NT2/D1 (cell line): ENCODE measurements at regions not wholly inside any gene's neighbourhood (a gene's known extent, or its start where the extent isn't known, plus 50 kb on each side); places are given as distances from the start of the nearest gene placed in this dataset.
A peak's percentile ranks its signal among the peaks of the same experiment; 100 is the strongest.

Source experiments
- DNase-seq: peaks from one replicate; pipeline ENCODE4 v3.0.0-alpha.2; 2011; ENCODE audit warnings: low read depth, low spot score
- H3K27me3 ChIP-seq: 2 replicates; pipeline ENCODE4 v1.6.0; 2011; ENCODE audit warnings: mild to moderate bottlenecking; ENCODE audit not compliant: insufficient read length, insufficient read depth
- H3K36me3 ChIP-seq: 2 replicates; pipeline ENCODE4 v1.6.1; 2011; ENCODE audit warnings: mild to moderate bottlenecking, low read length, mixed read lengths; ENCODE audit not compliant: insufficient read depth, insufficient read length
- H3K4me1 ChIP-seq: 2 replicates; pipeline ENCODE4 v1.5.1; 2011; ENCODE audit not compliant: insufficient read depth, insufficient read length
- H3K4me3 ChIP-seq: 2 replicates; pipeline ENCODE4 v1.5.1; 2011; ENCODE audit warnings: low read depth; ENCODE audit not compliant: insufficient read length
- H3K9ac ChIP-seq: 2 replicates; pipeline ENCODE4 v1.6.0; 2011; ENCODE audit warnings: low read depth; ENCODE audit not compliant: insufficient read length
- H3K9me3 ChIP-seq: 2 replicates; pipeline ENCODE4 v1.5.1; 2011; ENCODE audit warnings: mild to moderate bottlenecking, low read length; ENCODE audit not compliant: insufficient read depth
- SUZ12 ChIP-seq: IDR thresholded peaks from 2 replicates; pipeline ENCODE4 v1.6.1; 2011; ENCODE audit not compliant: insufficient read length, insufficient read depth; ENCODE audit errors: extremely low read depth
- YY1 ChIP-seq: IDR thresholded peaks from 2 replicates; pipeline ENCODE4 v1.6.1; 2011; ENCODE audit not compliant: insufficient read length, insufficient read depth
- ZNF274 ChIP-seq: IDR thresholded peaks from 2 replicates; pipeline ENCODE4 v1.6.1; 2011; ENCODE audit warnings: mild to moderate bottlenecking, low read depth, low read length

GRCh38 chr3:107945417-107946094, 145.3 kb downstream of the CD47 start:
- H3K9me3 ChIP-seq = no peaks in the 10 kb centered on the region
- H3K27me3 ChIP-seq = no peaks in the 10 kb centered on the region
- no peaks in the 10 kb centered on the region for H3K36me3 ChIP-seq
- H3K4me1 ChIP-seq = no peaks in the 10 kb centered on the region
- DNase-seq = no peak
- TF ChIP-seq YY1 (no peak), SUZ12 (no peak), ZNF274 (no peak)
- no peak overlapping the region for H3K4me3 ChIP-seq
- H3K9ac ChIP-seq = no peak overlapping the region

GRCh38 chr3:107943786-107944523, 146.9 kb downstream of the CD47 start:
- H3K36me3 ChIP-seq = no peaks in the 10 kb centered on the region
- no peak for DNase-seq
- H3K4me3 ChIP-seq = no peak overlapping the region
- TF ChIP-seq YY1 (no peak), SUZ12 (no peak), ZNF274 (no peak)
- no peaks in the 10 kb centered on the region for H3K4me1 ChIP-seq
- H3K9me3 ChIP-seq = no peaks in the 10 kb centered on the region
- no peaks in the 10 kb centered on the region for H3K27me3 ChIP-seq
- no peak overlapping the region for H3K9ac ChIP-seq

- Histone ChIP-seq H3K36me3 (no peaks in the 10 kb centered on the region), H3K9me3 (no peaks in the 10 kb centered on the region), H3K27me3 (no peaks in the 10 kb centered on the region), H3K9ac (no peak overlapping the region), H3K4me3 (no peak overlapping the region), H3K4me1 (no peaks in the 10 kb centered on the region)
- TF ChIP-seq ZNF274 (no peak), YY1 (no peak), SUZ12 (no peak)
- no peak for DNase-seq
Measured at GRCh38 chr3:107942951-107943749, 147.7 kb downstream of the CD47 start.

GRCh38 chr3:107942244-107942643, 148.6 kb downstream of the CD47 start:
- Histone ChIP-seq H3K4me3 (no peak overlapping the region), H3K4me1 (no peaks in the 10 kb centered on the region), H3K9me3 (no peaks in the 10 kb centered on the region), H3K27me3 (no peaks in the 10 kb centered on the region), H3K36me3 (no peaks in the 10 kb centered on the region), H3K9ac (no peak overlapping the region)
- DNase-seq = no peak
- TF ChIP-seq SUZ12 = no peak
- TF ChIP-seq YY1 = no peak
- TF ChIP-seq ZNF274 = no peak

GRCh38 chr3:107939691-107940442, 151.0 kb downstream of the CD47 start:
- Histone ChIP-seq H3K9me3 (no peaks in the 10 kb centered on the region), H3K27me3 (no peaks in the 10 kb centered on the region), H3K36me3 (no peaks in the 10 kb centered on the region), H3K9ac (no peak overlapping the region), H3K4me1 (no peaks in the 10 kb centered on the region), H3K4me3 (no peak overlapping the region)
- no peak for DNase-seq
- TF ChIP-seq SUZ12 = no peak
- TF ChIP-seq ZNF274 = no peak
- TF ChIP-seq YY1 = no peak

GRCh38 chr3:107938143-107938542, 152.7 kb downstream of the CD47 start:
- DNase-seq = peak; percentile 25

GRCh38 chr3:107934808-107935207, 156.0 kb downstream of the CD47 start:
- TF ChIP-seq SUZ12 (no peak), YY1 (no peak), ZNF274 (no peak)
- Histone ChIP-seq H3K27me3 (no peaks in the 10 kb centered on the region), H3K9me3 (no peaks in the 10 kb centered on the region; the same call in 1 of the 2 replicates), H3K4me3 (no peak overlapping the region), H3K36me3 (no peaks in the 10 kb centered on the region), H3K9ac (no peak overlapping the region), H3K4me1 (no peaks in the 10 kb centered on the region)
- DNase-seq = no peak

More at GRCh38 chr3:107938143-107938542, 152.7 kb downstream of the CD47 start:
- Histone ChIP-seq H3K27me3 (no peaks in the 10 kb centered on the region), H3K4me1 (no peaks in the 10 kb centered on the region), H3K36me3 (no peaks in the 10 kb centered on the region), H3K9me3 (no peaks in the 10 kb centered on the region; the same call in 1 of the 2 replicates), H3K4me3 (no peak overlapping the region), H3K9ac (no peak overlapping the region)
- TF ChIP-seq ZNF274 (no peak), YY1 (no peak), SUZ12 (no peak)
